ENCODE measurements at regions not wholly inside any gene's neighbourhood (a gene's known extent, or its start where the extent isn't known, plus 50 kb on each side); places are given as distances from the start of the nearest gene placed in this dataset.
A peak's percentile ranks its signal among the peaks of the same experiment; 100 is the strongest.

DNA sequence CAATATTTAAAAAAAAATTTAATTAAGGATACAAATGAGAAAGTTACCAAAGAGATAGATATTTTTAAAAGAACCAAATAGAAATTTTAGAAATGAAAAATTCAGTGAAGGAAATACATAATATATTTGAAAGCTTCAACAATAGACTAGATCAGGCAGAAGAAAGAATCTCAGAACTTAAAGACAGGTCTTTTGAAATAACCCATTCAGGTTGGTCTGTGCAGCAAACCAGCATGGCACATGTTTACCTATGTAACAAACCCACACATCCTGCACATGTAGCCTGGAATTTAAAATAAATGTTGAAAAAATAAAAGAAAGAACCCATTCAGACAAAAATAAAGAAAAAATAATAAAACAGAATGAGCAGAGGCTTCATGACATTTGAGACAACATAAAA is 221.1 kb upstream of the ID4 start:
- no peak for FAIRE-seq
- no peak overlapping the region for H3K27ac ChIP-seq (ENCODE audit: low read depth in 1 of 3, low read length in 2 of 3)
- no peaks in the 10 kb centered on the region for H3K27me3 ChIP-seq (ENCODE audit: control insufficient read depth in 3 of 3, insufficient read depth in 3 of 3, low read length in 3 of 3)
- no peaks in the 10 kb centered on the region for H3K36me3 ChIP-seq (ENCODE audit: control insufficient read depth in 3 of 3, insufficient read depth in 2 of 3, low read depth in 1 of 3, low read length in 3 of 3)
- no peak overlapping the region for H3K4me3 ChIP-seq (ENCODE audit: low read depth in 1 of 3, low read length in 3 of 3)
- H3K4me1 ChIP-seq (ENCODE audit: control insufficient read depth in 3 of 3, insufficient read depth in 2 of 3, low read depth in 1 of 3, low read length in 2 of 3): no peaks in the 10 kb centered on the region
- peaks cover 0 to 24% of the 10 kb centered on the region in 2 donors for H3K9me3 ChIP-seq (ENCODE audit: control insufficient read depth in 2 of 2, insufficient read depth in 1 of 2, low read depth in 1 of 2, low read length in 1 of 2)
- no peak for DNase-seq

DNA sequence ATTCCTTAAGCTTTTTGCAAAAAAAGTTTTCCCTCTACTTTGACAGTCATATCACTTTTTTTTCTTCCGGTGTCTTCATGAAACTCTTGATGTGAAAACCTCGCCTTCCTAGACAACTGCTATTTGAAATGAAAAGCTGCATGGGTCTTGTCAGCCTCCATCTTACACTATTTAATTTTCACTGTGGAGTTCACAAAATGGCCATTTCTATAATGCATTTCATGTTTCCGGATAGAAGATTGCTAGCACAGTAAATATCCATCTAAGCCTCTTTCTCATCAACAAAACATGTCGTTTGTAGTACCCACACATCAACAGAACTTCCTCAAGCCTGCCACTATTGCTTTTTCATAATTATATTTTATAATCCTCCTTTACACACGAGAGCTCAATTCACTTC is 204.9 kb upstream of the ID4 start:
- Histone ChIP-seq H3K27ac (ENCODE audit: low read depth in 1 of 3, low read length in 2 of 3) (no peak overlapping the region), H3K4me1 (ENCODE audit: control insufficient read depth in 3 of 3, insufficient read depth in 2 of 3, low read depth in 1 of 3, low read length in 2 of 3) (no peaks in the 10 kb centered on the region), H3K27me3 (ENCODE audit: control insufficient read depth in 3 of 3, insufficient read depth in 3 of 3, low read length in 3 of 3) (no peaks in the 10 kb centered on the region), H3K9me3 (ENCODE audit: control insufficient read depth in 2 of 2, insufficient read depth in 1 of 2, low read depth in 1 of 2, low read length in 1 of 2) (no peaks in the 10 kb centered on the region), H3K36me3 (ENCODE audit: control insufficient read depth in 3 of 3, insufficient read depth in 2 of 3, low read depth in 1 of 3, low read length in 3 of 3) (no peaks in the 10 kb centered on the region), H3K4me3 (ENCODE audit: low read depth in 1 of 3, low read length in 3 of 3) (no peak overlapping the region)
- 76 to 78% (median 76%) methylated on average over 5 of the region's 5 CpGs for WGBS, 3 donors
- FAIRE-seq: no peak
- no peak for DNase-seq

DNA sequence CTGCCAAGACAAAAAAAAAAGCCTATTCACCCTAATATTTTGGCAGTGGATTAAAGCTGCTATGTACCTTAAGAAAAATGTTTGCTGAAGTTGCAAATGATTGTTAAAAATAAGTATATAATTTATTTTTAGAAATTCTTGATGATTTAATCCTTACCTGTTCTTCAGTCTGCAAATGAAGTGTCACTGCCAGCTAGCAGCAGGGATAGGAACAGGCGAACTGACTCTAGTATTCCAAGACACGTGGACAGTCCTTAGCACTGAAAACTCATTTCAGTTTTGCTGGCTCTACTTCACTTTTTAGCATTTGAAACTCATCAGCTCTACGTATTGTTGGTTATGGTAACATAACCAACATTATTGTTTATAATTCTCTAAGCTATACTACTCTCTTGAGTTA is 204.4 kb upstream of the ID4 start:
- H3K27ac ChIP-seq (ENCODE audit: low read depth in 1 of 3, low read length in 2 of 3): no peak overlapping the region
- FAIRE-seq: no peak
- no peaks in the 10 kb centered on the region for H3K9me3 ChIP-seq (ENCODE audit: control insufficient read depth in 2 of 2, insufficient read depth in 1 of 2, low read depth in 1 of 2, low read length in 1 of 2)
- H3K36me3 ChIP-seq (ENCODE audit: control insufficient read depth in 3 of 3, insufficient read depth in 2 of 3, low read depth in 1 of 3, low read length in 3 of 3): no peaks in the 10 kb centered on the region
- no peaks in the 10 kb centered on the region for H3K4me1 ChIP-seq (ENCODE audit: control insufficient read depth in 3 of 3, insufficient read depth in 2 of 3, low read depth in 1 of 3, low read length in 2 of 3)
- WGBS, 3 donors: 66 to 86% (median 76%) methylated on average over 3 of the region's 3 CpGs
- DNase-seq: no peak
- H3K27me3 ChIP-seq (ENCODE audit: control insufficient read depth in 3 of 3, insufficient read depth in 3 of 3, low read length in 3 of 3): no peaks in the 10 kb centered on the region
- H3K4me3 ChIP-seq (ENCODE audit: low read depth in 1 of 3, low read length in 3 of 3): no peak overlapping the region

DNA sequence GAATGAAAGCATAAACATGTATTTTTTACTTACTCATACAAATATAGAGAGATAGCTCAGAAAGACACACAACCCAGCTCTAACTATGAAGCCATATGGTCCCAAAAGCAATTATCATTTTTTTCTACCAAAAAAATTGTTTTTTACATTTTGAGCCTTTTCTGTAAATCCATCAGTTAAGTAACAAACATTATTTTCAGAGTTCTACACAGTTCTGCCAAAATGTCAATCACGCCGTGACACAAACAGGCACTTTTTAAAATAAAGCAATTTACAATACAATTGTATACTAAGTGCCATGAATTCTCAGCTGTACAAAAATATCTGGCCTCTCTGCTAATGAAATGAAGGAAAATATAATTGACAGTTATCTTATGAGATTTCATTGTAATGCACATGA is 201.4 kb upstream of the ID4 start:
- Histone ChIP-seq H3K36me3 (ENCODE audit: control insufficient read depth in 3 of 3, insufficient read depth in 2 of 3, low read depth in 1 of 3, low read length in 3 of 3) (no peaks in the 10 kb centered on the region), H3K27ac (ENCODE audit: low read depth in 1 of 3, low read length in 2 of 3) (no peak overlapping the region), H3K4me3 (ENCODE audit: low read depth in 1 of 3, low read length in 3 of 3) (no peak overlapping the region), H3K9me3 (ENCODE audit: control insufficient read depth in 2 of 2, insufficient read depth in 1 of 2, low read depth in 1 of 2, low read length in 1 of 2) (no peaks in the 10 kb centered on the region), H3K4me1 (ENCODE audit: control insufficient read depth in 3 of 3, insufficient read depth in 2 of 3, low read depth in 1 of 3, low read length in 2 of 3) (no peaks in the 10 kb centered on the region), H3K27me3 (ENCODE audit: control insufficient read depth in 3 of 3, insufficient read depth in 3 of 3, low read length in 3 of 3) (no peaks in the 10 kb centered on the region)
- no peak for FAIRE-seq
- 91 to 97% (median 96%) methylated on average over 2 of the region's 2 CpGs for WGBS, 3 donors
- no peak for DNase-seq

DNA sequence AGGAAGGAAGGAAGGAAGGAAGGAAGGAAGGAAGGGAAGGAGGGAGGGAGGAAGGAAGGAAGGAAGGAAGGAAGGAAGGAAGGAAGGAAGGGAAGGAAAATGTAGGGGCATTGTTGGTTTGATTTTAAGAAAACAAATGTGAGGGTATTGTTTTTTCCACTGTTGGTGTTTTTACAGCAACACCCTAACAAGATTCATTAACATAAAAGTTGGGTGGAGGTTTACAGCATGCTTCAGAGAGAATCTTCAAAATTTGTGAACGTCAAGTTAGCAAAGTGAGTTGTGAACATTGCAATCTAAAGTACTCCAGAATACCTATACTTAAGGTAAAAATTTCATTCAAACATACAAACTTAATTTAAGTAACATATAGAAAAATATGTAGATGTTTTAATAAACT is 200.2 kb upstream of the ID4 start:
- no peak for FAIRE-seq

DNA sequence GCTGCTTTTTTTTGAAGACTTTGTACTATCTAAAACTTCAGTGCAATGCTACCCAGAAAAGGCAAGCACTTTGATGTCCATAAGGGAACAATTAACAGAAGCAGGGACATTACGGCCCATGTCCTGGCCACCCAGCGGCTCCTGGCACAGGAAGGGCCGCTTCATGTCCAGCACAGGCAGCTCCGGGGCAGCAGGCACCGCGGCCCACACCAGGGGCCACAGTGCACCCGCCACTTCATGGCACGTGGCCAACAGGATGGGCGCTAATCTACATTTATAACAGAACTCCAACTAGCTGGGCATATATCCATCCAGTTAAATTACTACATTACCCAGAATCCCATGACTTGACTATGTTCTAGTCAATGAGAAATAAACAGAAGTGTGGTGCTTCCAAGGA is 198.2 kb upstream of the ID4 start:
- no peak for DNase-seq
- H3K4me3 ChIP-seq (ENCODE audit: low read depth in 1 of 3, low read length in 3 of 3): no peak overlapping the region
- no peak overlapping the region for H3K27ac ChIP-seq (ENCODE audit: low read depth in 1 of 3, low read length in 2 of 3)
- no peaks in the 10 kb centered on the region for H3K4me1 ChIP-seq (ENCODE audit: control insufficient read depth in 3 of 3, insufficient read depth in 2 of 3, low read depth in 1 of 3, low read length in 2 of 3)
- no peaks in the 10 kb centered on the region for H3K9me3 ChIP-seq (ENCODE audit: control insufficient read depth in 2 of 2, insufficient read depth in 1 of 2, low read depth in 1 of 2, low read length in 1 of 2)
- no peak for FAIRE-seq
- no peaks in the 10 kb centered on the region for H3K36me3 ChIP-seq (ENCODE audit: control insufficient read depth in 3 of 3, insufficient read depth in 2 of 3, low read depth in 1 of 3, low read length in 3 of 3)
- 92 to 94% (median 93%) methylated on average over 9 of the region's 9 CpGs for WGBS, 3 donors
- no peaks in the 10 kb centered on the region for H3K27me3 ChIP-seq (ENCODE audit: control insufficient read depth in 3 of 3, insufficient read depth in 3 of 3, low read length in 3 of 3)

More for the DNA sequence above, 200.2 kb upstream of the ID4 start:
- 85 to 95% (median 89%) methylated on average over 1 of the region's 1 CpG for WGBS, 3 donors
- no peaks in the 10 kb centered on the region for H3K36me3 ChIP-seq (ENCODE audit: control insufficient read depth in 3 of 3, insufficient read depth in 2 of 3, low read depth in 1 of 3, low read length in 3 of 3)
- H3K4me1 ChIP-seq (ENCODE audit: control insufficient read depth in 3 of 3, insufficient read depth in 2 of 3, low read depth in 1 of 3, low read length in 2 of 3): no peaks in the 10 kb centered on the region
- H3K4me3 ChIP-seq (ENCODE audit: low read depth in 1 of 3, low read length in 3 of 3): no peak overlapping the region
- H3K27ac ChIP-seq (ENCODE audit: low read depth in 1 of 3, low read length in 2 of 3): no peak overlapping the region
- H3K9me3 ChIP-seq (ENCODE audit: control insufficient read depth in 2 of 2, insufficient read depth in 1 of 2, low read depth in 1 of 2, low read length in 1 of 2): no peaks in the 10 kb centered on the region
- H3K27me3 ChIP-seq (ENCODE audit: control insufficient read depth in 3 of 3, insufficient read depth in 3 of 3, low read length in 3 of 3): no peaks in the 10 kb centered on the region
- DNase-seq: no peak

DNA sequence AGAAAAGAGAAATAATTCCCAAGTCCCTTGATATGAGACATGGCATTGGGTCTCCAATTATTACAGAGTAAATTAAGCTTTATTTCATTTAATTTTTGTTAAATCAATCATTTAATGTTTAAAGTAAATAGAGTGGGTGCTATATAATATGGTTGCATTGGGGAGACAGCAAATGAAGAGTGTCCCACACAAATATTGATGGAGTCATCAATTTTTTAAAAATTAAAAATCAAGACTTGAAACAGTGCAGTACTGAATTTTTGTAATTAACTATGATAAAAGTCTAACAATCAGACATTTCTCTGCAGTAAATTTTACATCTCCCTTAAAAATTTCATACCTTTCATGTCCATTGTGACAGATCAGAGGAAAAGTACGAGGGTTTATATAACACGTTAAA is 193.9 kb upstream of the ID4 start:
- H3K9me3 ChIP-seq (ENCODE audit: control insufficient read depth in 2 of 2, insufficient read depth in 1 of 2, low read depth in 1 of 2, low read length in 1 of 2): no peaks in the 10 kb centered on the region
- H3K27me3 ChIP-seq (ENCODE audit: control insufficient read depth in 3 of 3, insufficient read depth in 3 of 3, low read length in 3 of 3): no peaks in the 10 kb centered on the region
- H3K4me1 ChIP-seq (ENCODE audit: control insufficient read depth in 3 of 3, insufficient read depth in 2 of 3, low read depth in 1 of 3, low read length in 2 of 3): no peaks in the 10 kb centered on the region
- DNase-seq (no peak), FAIRE-seq (no peak)
- H3K27ac ChIP-seq (ENCODE audit: low read depth in 1 of 3, low read length in 2 of 3): no peak overlapping the region
- no peak overlapping the region for H3K4me3 ChIP-seq (ENCODE audit: low read depth in 1 of 3, low read length in 3 of 3)
- 65 to 91% (median 86%) methylated on average over 2 of the region's 2 CpGs for WGBS, 3 donors
- H3K36me3 ChIP-seq (ENCODE audit: control insufficient read depth in 3 of 3, insufficient read depth in 2 of 3, low read depth in 1 of 3, low read length in 3 of 3): no peaks in the 10 kb centered on the region

DNA sequence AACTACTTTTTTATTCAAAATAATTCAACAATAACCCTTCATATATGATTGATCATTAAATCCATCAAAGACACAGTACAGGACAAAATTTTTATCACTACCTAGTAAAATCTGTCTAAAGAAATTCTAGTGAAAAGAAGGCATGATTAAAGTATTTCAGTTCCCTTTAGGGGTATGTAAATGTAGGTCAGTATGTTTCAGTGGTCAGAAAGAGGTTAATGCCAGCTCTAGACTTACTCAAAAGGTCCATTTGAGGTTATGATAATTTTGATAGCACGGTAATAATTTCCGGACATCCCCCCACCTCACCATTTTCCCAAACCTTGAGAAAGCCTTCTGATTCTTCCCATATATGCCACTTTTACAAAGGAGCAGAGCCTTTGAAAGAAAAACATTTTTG is 193.5 kb upstream of the ID4 start:
- Histone ChIP-seq H3K27me3 (ENCODE audit: control insufficient read depth in 3 of 3, insufficient read depth in 3 of 3, low read length in 3 of 3) (no peaks in the 10 kb centered on the region), H3K36me3 (ENCODE audit: control insufficient read depth in 3 of 3, insufficient read depth in 2 of 3, low read depth in 1 of 3, low read length in 3 of 3) (no peaks in the 10 kb centered on the region), H3K4me3 (ENCODE audit: low read depth in 1 of 3, low read length in 3 of 3) (no peak overlapping the region), H3K9me3 (ENCODE audit: control insufficient read depth in 2 of 2, insufficient read depth in 1 of 2, low read depth in 1 of 2, low read length in 1 of 2) (no peaks in the 10 kb centered on the region), H3K4me1 (ENCODE audit: control insufficient read depth in 3 of 3, insufficient read depth in 2 of 3, low read depth in 1 of 3, low read length in 2 of 3) (no peaks in the 10 kb centered on the region), H3K27ac (ENCODE audit: low read depth in 1 of 3, low read length in 2 of 3) (no peak overlapping the region)
- WGBS, 3 donors: 82 to 96% (median 83%) methylated on average over 2 of the region's 2 CpGs
- DNase-seq (no peak), FAIRE-seq (no peak)

DNA sequence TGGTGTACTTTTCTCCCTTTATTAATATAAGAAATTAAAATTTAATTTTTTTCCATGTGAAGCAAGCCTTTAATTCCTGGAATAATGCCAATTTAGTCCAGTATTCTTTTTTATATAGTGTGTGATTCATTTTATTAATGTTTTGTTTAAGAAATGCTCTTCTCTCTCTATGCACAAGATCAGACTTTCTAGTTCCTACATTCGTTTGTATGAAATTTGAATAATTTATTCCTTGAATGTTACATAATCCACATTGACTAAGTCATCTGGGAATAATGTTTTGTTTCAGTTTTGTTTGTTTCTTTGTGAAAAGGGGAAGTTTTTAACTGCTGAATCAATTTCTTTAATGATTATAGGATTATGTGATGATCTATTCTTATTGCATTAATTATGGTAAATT is 181.4 kb upstream of the ID4 start:
- Histone ChIP-seq H3K4me1 (ENCODE audit: control insufficient read depth in 3 of 3, insufficient read depth in 2 of 3, low read depth in 1 of 3, low read length in 2 of 3) (no peaks in the 10 kb centered on the region), H3K36me3 (ENCODE audit: control insufficient read depth in 3 of 3, insufficient read depth in 2 of 3, low read depth in 1 of 3, low read length in 3 of 3) (no peaks in the 10 kb centered on the region), H3K27me3 (ENCODE audit: control insufficient read depth in 3 of 3, insufficient read depth in 3 of 3, low read length in 3 of 3) (no peaks in the 10 kb centered on the region), H3K27ac (ENCODE audit: low read depth in 1 of 3, low read length in 2 of 3) (no peak overlapping the region), H3K4me3 (ENCODE audit: low read depth in 1 of 3, low read length in 3 of 3) (no peak overlapping the region), H3K9me3 (ENCODE audit: control insufficient read depth in 2 of 2, insufficient read depth in 1 of 2, low read depth in 1 of 2, low read length in 1 of 2) (no peaks in the 10 kb centered on the region)
- FAIRE-seq (peak; percentile 83), DNase-seq (no peak)
- 56 to 76% (median 62%) methylated on average over 1 of the region's 1 CpG for WGBS, 3 donors

Measured in small intestine (tissue), 7 donors.